Osteoblast (primary cell): ENCODE measurements at regions not wholly inside any gene's neighbourhood (a gene's known extent, or its start where the extent isn't known, plus 50 kb on each side); places are given as distances from the start of the nearest gene placed in this dataset.

Source experiments
- DNase-seq: peaks from one replicate; pipeline ENCODE4 v3.0.0; 2011; ENCODE audit warnings: low spot score, mixed read lengths; ENCODE audit not compliant: insufficient read length; ENCODE audit errors: missing footprints
- H2AFZ ChIP-seq: 2 replicates; pipeline ENCODE4 v1.6.0; 2011; ENCODE audit warnings: mild to moderate bottlenecking, low read length
- H3K27ac ChIP-seq: 2 replicates; pipeline ENCODE4 v1.5.1; 2011; ENCODE audit warnings: mild to moderate bottlenecking, low read depth, low read length, moderate library complexity
- H3K27me3 ChIP-seq: 2 replicates; pipeline ENCODE4 v1.6.0; 2012; ENCODE audit warnings: mild to moderate bottlenecking, control low read depth, inconsistent platforms, low read length, moderate library complexity; ENCODE audit not compliant: insufficient read depth
- H3K36me3 ChIP-seq: 2 replicates; pipeline ENCODE4 v1.5.1; 2011; ENCODE audit warnings: mild to moderate bottlenecking, low read length, control low read depth, moderate library complexity; ENCODE audit not compliant: insufficient read depth
- H3K4me1 ChIP-seq: 2 replicates; pipeline ENCODE4 v1.5.1; 2011; ENCODE audit warnings: mild to moderate bottlenecking, low read length, control low read depth, moderate library complexity; ENCODE audit not compliant: insufficient read depth
- H3K4me2 ChIP-seq: 2 replicates; pipeline ENCODE4 v1.6.0; 2011; ENCODE audit warnings: mild to moderate bottlenecking, low read length; ENCODE audit not compliant: insufficient read depth
- H3K4me3 ChIP-seq: fragments of 200-600 bp; sonication (generic); 3 replicates; pipeline ENCODE4 v1.5.1; 2012; ENCODE audit warnings: mild to moderate bottlenecking, low read length, inconsistent platforms; ENCODE audit not compliant: insufficient read depth
- H3K79me2 ChIP-seq: 2 replicates; pipeline ENCODE4 v1.6.0; 2012; ENCODE audit warnings: mild to moderate bottlenecking, low read length, control low read depth, inconsistent platforms; ENCODE audit not compliant: insufficient read depth
- H3K9me3 ChIP-seq: 2 replicates; pipeline ENCODE4 v1.5.1; 2011; ENCODE audit warnings: low read depth, low read length, control low read depth
- H4K20me1 ChIP-seq: 2 replicates; pipeline ENCODE4 v1.6.0; 2012; ENCODE audit warnings: mild to moderate bottlenecking, low read length, control low read depth; ENCODE audit not compliant: insufficient read depth
- TF ChIP-seq, protein P1 (sequence below): IDR thresholded peaks from 2 replicates; pipeline ENCODE4 v1.5.1; 2011; ENCODE audit warnings: mild to moderate bottlenecking, low read depth, low read length, moderate library complexity; ENCODE audit errors: extremely low read depth

DNA sequence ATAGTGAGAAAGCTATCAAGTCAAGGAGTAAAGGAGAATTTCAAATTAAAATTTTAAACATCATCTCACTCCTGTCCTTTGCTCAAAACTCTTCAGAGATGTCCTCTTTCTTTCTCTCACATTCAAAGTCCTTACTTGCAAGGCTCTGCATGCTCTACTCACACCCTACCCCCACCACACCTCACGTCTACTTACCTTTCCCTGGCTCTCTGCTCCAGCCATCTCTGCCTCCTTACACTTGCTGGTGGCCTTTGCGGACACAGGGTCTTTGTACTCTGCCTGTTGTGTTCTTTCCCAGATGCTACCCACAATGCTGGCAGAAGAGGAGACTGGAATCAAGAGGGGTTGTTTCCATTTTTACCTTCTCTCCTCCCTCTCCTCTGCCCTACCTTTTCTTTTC is 405.2 kb downstream of the INSC start:
- Histone ChIP-seq H3K4me2 (no peak overlapping the region), H3K79me2 (no peaks in the 10 kb centered on the region), H2AFZ (no peak overlapping the region), H3K9me3 (no peaks in the 10 kb centered on the region), H4K20me1 (no peaks in the 10 kb centered on the region), H3K27ac (no peak overlapping the region), H3K36me3 (no peaks in the 10 kb centered on the region), H3K27me3 (no peaks in the 10 kb centered on the region), H3K4me3 (no peak overlapping the region), H3K4me1 (no peaks in the 10 kb centered on the region)
- TF ChIP-seq, protein P1, sequence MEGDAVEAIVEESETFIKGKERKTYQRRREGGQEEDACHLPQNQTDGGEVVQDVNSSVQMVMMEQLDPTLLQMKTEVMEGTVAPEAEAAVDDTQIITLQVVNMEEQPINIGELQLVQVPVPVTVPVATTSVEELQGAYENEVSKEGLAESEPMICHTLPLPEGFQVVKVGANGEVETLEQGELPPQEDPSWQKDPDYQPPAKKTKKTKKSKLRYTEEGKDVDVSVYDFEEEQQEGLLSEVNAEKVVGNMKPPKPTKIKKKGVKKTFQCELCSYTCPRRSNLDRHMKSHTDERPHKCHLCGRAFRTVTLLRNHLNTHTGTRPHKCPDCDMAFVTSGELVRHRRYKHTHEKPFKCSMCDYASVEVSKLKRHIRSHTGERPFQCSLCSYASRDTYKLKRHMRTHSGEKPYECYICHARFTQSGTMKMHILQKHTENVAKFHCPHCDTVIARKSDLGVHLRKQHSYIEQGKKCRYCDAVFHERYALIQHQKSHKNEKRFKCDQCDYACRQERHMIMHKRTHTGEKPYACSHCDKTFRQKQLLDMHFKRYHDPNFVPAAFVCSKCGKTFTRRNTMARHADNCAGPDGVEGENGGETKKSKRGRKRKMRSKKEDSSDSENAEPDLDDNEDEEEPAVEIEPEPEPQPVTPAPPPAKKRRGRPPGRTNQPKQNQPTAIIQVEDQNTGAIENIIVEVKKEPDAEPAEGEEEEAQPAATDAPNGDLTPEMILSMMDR, result no peak
- DNase-seq, result no peak

DNA sequence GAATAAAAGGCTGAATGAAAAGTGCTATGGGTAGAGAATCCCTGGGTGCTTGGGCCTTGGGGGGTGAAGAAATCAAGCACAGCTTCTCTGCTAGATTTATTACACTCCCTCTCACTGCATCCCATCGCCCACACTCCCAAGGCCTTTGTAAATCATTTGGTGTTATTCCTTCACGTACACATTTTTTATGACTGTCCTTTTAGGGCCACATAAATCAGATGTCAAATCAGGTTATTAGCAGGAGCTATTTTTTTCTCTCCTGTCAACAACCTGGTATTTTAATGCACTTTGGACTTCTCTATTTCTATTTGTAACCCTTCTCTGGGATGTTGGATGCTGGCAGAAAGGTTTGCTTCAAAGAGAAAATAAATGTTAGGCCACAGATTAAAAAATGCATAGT is 408.8 kb downstream of the INSC start:
- Histone ChIP-seq H3K27me3 (no peaks in the 10 kb centered on the region), H3K36me3 (no peaks in the 10 kb centered on the region), H3K9me3 (no peaks in the 10 kb centered on the region), H3K4me2 (no peak overlapping the region), H3K4me3 (no peak overlapping the region), H4K20me1 (no peaks in the 10 kb centered on the region), H2AFZ (no peak overlapping the region), H3K79me2 (no peaks in the 10 kb centered on the region), H3K27ac (no peak overlapping the region), H3K4me1 (no peaks in the 10 kb centered on the region)
- DNase-seq, result no peak
- TF ChIP-seq, protein P1, result no peak

DNA sequence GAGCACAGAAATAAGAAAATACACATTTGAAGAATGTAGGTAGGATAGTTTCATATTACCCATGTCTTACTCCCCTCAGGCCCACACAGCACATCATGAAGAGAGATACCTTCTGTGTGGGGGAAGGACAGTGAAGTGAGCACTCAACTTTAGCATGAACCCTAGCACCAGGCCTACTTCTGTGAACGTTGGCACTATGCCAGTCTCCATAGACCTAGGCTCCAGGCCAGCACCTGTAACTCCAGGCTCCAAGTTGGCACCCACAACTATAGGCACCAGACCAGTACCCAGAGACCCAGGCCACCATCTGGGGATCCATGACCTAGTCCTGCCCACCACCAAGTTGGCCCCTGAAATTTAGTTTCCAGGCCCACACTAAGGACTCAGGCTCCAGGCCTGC is 410.9 kb downstream of the INSC start:
- no peak overlapping the region for H3K4me2 ChIP-seq
- no peaks in the 10 kb centered on the region for H3K36me3 ChIP-seq
- no peak for DNase-seq
- no peaks in the 10 kb centered on the region for H3K9me3 ChIP-seq
- H3K4me3 ChIP-seq, result no peak overlapping the region
- no peaks in the 10 kb centered on the region for H3K79me2 ChIP-seq
- no peak overlapping the region for H3K27ac ChIP-seq
- H3K4me1 ChIP-seq, result no peaks in the 10 kb centered on the region
- no peaks in the 10 kb centered on the region for H4K20me1 ChIP-seq
- no peaks in the 10 kb centered on the region for H3K27me3 ChIP-seq
- no peak overlapping the region for H2AFZ ChIP-seq
- TF ChIP-seq, protein P1, result no peak

DNA sequence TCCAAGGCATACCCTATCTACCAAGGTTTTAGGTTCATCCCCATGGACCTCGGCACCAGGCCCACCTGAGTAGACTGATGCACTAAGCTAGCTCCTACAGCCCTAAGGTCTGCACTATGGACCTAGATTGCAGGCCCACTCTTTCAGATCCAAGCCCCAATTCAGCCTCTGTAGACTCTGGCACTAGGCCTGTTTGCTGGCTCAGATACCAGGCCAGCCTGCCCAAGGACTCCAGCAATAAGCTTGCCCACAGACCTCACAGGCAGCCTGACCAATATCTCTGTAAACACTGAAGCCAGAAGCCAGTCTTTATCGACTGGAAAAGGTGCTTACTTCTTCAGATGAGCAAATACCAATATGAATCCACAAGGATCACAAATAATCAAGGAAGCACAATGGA is 411.3 kb downstream of the INSC start:
- TF ChIP-seq, protein P1, result no peak
- Histone ChIP-seq H3K27ac (no peak overlapping the region), H3K27me3 (no peaks in the 10 kb centered on the region), H2AFZ (no peak overlapping the region), H3K4me1 (no peaks in the 10 kb centered on the region), H3K4me3 (no peak overlapping the region), H3K36me3 (no peaks in the 10 kb centered on the region), H3K79me2 (no peaks in the 10 kb centered on the region), H3K9me3 (no peaks in the 10 kb centered on the region), H4K20me1 (no peaks in the 10 kb centered on the region), H3K4me2 (no peak overlapping the region)
- DNase-seq, result no peak
